OCI-LY7 (cell line): ENCODE measurements at regions not wholly inside any gene's neighbourhood (a gene's known extent, or its start where the extent isn't known, plus 50 kb on each side); places are given as distances from the start of the nearest gene placed in this dataset.

Experiments
- BruUV-seq: library from RNA; stranded (reverse); fragments of 400-500 nt; replicated peaks from 2 replicates; lab custom pipeline; 2021; lab: Mats Ljungman, UMichigan
- CTCF ChIA-PET: fragments of 300-600 bp; sonication (Branson Sonifier 250); formaldehyde crosslinking; loops from one replicate; lab custom pipeline; 2022; ENCODE audit warnings: antibody characterized with exemption; ENCODE audit not compliant: unreplicated experiment; lab: Charles Lee
- POLR2A ChIA-PET: fragments of 300-600 bp; sonication (Branson Sonifier 250); formaldehyde crosslinking; loops from one replicate; lab custom pipeline; 2022; ENCODE audit warnings: antibody characterized with exemption; lab: Charles Lee
- DNase-seq: peaks from one replicate; pipeline ENCODE4 v3.0.0-alpha.2; 2015; ENCODE audit warnings: low spot score
- H2AFZ ChIP-seq: fragments of 200-600 bp; sonication (generic), shearing (Covaris generic); 2 replicates; pipeline ENCODE4 v1.6.1; 2014; ENCODE audit warnings: mild to moderate bottlenecking, antibody characterized with exemption, low read length, moderate library complexity
- H3K27ac ChIP-seq: fragments of 200-600 bp; sonication (generic); 2 replicates; pipeline ENCODE4 v1.5.1; 2014; ENCODE audit warnings: mixed run types, low read depth, mild to moderate bottlenecking, moderate library complexity, low read length, inconsistent platforms; ENCODE audit not compliant: poor library complexity, severe bottlenecking
- H3K36me3 ChIP-seq: fragments of 200-600 bp; sonication (generic); 2 replicates; pipeline ENCODE4 v1.6.1; 2014; ENCODE audit warnings: mild to moderate bottlenecking, antibody characterized with exemption, low read length, moderate library complexity, mixed read lengths; ENCODE audit not compliant: insufficient read depth
- H3K4me1 ChIP-seq: fragments of 200-600 bp; sonication (generic); 2 replicates; pipeline ENCODE4 v1.5.1; 2014; ENCODE audit warnings: mild to moderate bottlenecking, low read length; ENCODE audit not compliant: insufficient read depth, poor library complexity, severe bottlenecking
- H3K4me2 ChIP-seq: fragments of 200-600 bp; sonication (generic); 2 replicates; pipeline ENCODE4 v1.6.1; 2014; ENCODE audit warnings: mild to moderate bottlenecking, low read length
- H3K4me3 ChIP-seq: fragments of 200-600 bp; sonication (generic); 2 replicates; pipeline ENCODE4 v1.5.1; 2014; ENCODE audit warnings: mild to moderate bottlenecking, low read depth, low read length; ENCODE audit not compliant: poor library complexity, severe bottlenecking
- H3K79me2 ChIP-seq: fragments of 200-600 bp; sonication (generic); 2 replicates; pipeline ENCODE4 v1.6.1; 2016; ENCODE audit warnings: low read depth, mild to moderate bottlenecking, low read length, moderate library complexity, mixed read lengths; ENCODE audit not compliant: insufficient read depth
- H3K9me2 ChIP-seq: fragments of 200-600 bp; sonication (generic); 2 replicates; pipeline ENCODE4 v1.6.1; 2016; ENCODE audit warnings: mild to moderate bottlenecking, low read length, mixed read lengths; ENCODE audit not compliant: insufficient read depth
- H3K9me3 ChIP-seq: fragments of 200-600 bp; sonication (generic); 2 replicates; pipeline ENCODE4 v1.6.1; 2014; ENCODE audit warnings: mild to moderate bottlenecking, mixed run types, low read length, mixed read lengths
- H4K20me1 ChIP-seq: fragments of 200-600 bp; sonication (generic); 2 replicates; pipeline ENCODE4 v1.6.1; 2014; ENCODE audit warnings: mild to moderate bottlenecking, antibody characterized with exemption, low read length, moderate library complexity, mixed read lengths; ENCODE audit not compliant: insufficient read depth
- CTCF ChIP-seq: fragments of 200-600 bp; sonication (generic); conservative IDR thresholded peaks from 2 replicates; pipeline ENCODE4 v1.5.1; 2014; ENCODE audit warnings: mild to moderate bottlenecking, antibody characterized with exemption, low read length, moderate library complexity, mixed read lengths
- EZH2phosphoT487 ChIP-seq: fragments of 200-600 bp; sonication (generic); IDR thresholded peaks from 2 replicates; pipeline ENCODE4 v1.6.1; 2018; ENCODE audit warnings: low read depth, borderline replicate concordance, mild to moderate bottlenecking, mixed run types, antibody characterized with exemption, low read length, moderate library complexity, mixed read lengths
- intact Hi-C: fragments of 100-400 bp; cut with micrococcal nuclease; formaldehyde crosslinking; loops from one replicate; pipeline ENCODE4 v1.10.0; 2022; ENCODE audit not compliant: unreplicated experiment

- peaks cover 8% of the 10 kb centered on the region; the same call in 1 of the 2 replicates for H3K36me3 ChIP-seq
- DNase-seq = no peak
- no TSS peak for BruUV-seq
- H3K9me3 ChIP-seq = no peaks in the 10 kb centered on the region
- H2AFZ ChIP-seq = no peak overlapping the region
- no peaks in the 10 kb centered on the region for H3K79me2 ChIP-seq
- no peak overlapping the region for H3K4me2 ChIP-seq
- H3K4me3 ChIP-seq = no peak overlapping the region
- no peaks in the 10 kb centered on the region for H4K20me1 ChIP-seq
- CTCF ChIA-PET = no interaction called here
- H3K4me1 ChIP-seq = no peaks in the 10 kb centered on the region
- POLR2A ChIA-PET = no interaction called here
- intact Hi-C loops = no loop called here
- H3K27ac ChIP-seq = no peak overlapping the region
- H3K9me2 ChIP-seq = no peaks in the 10 kb centered on the region
- TF ChIP-seq EZH2phosphoT487 = no peak
- TF ChIP-seq CTCF = no peak
Observed at GRCh38 chr4:4606321-4606720, 64.5 kb upstream of the STX18 start.

GRCh38 chr4:4605849-4606248, 64.0 kb upstream of the STX18 start:
- intact Hi-C loops = no loop called here
- BruUV-seq = no TSS peak
- CTCF ChIA-PET = no interaction called here

GRCh38 chr4:4603592-4603991, 61.7 kb upstream of the STX18 start:
- H2AFZ ChIP-seq = no peak overlapping the region
- ChIA-PET CTCF (no interaction called here), POLR2A (no interaction called here)
- H3K27ac ChIP-seq = no peak overlapping the region
- H3K36me3 ChIP-seq = peaks cover 8% of the 10 kb centered on the region; the same call in 1 of the 2 replicates
- BruUV-seq = no TSS peak
- H4K20me1 ChIP-seq = no peaks in the 10 kb centered on the region
- no peaks in the 10 kb centered on the region for H3K4me1 ChIP-seq
- H3K4me2 ChIP-seq = no peak overlapping the region
- H3K79me2 ChIP-seq = no peaks in the 10 kb centered on the region
- H3K9me3 ChIP-seq = no peaks in the 10 kb centered on the region
- no peak for DNase-seq
- H3K4me3 ChIP-seq = no peak overlapping the region
- intact Hi-C loops = no loop called here
- TF ChIP-seq CTCF (no peak), EZH2phosphoT487 (no peak)
- no peaks in the 10 kb centered on the region for H3K9me2 ChIP-seq

More at GRCh38 chr4:4605849-4606248, 64.0 kb upstream of the STX18 start:
- H3K79me2 ChIP-seq = no peaks in the 10 kb centered on the region
- no peak overlapping the region for H3K4me3 ChIP-seq
- TF ChIP-seq CTCF (no peak), EZH2phosphoT487 (no peak)
- H3K4me2 ChIP-seq = no peak overlapping the region
- H3K9me3 ChIP-seq = no peaks in the 10 kb centered on the region
- H3K9me2 ChIP-seq = no peaks in the 10 kb centered on the region
- no peaks in the 10 kb centered on the region for H4K20me1 ChIP-seq
- no peak for DNase-seq
- no peak overlapping the region for H2AFZ ChIP-seq
- no peak overlapping the region for H3K27ac ChIP-seq
- H3K36me3 ChIP-seq = peaks cover 8% of the 10 kb centered on the region; the same call in 1 of the 2 replicates
- POLR2A ChIA-PET = no interaction called here
- H3K4me1 ChIP-seq = no peaks in the 10 kb centered on the region
